ENCODE measurements at regions not wholly inside any gene's neighbourhood (a gene's known extent, or its start where the extent isn't known, plus 50 kb on each side); places are given as distances from the start of the nearest gene placed in this dataset.

- no peak for TF ChIP-seq CTCF (IDR thresholded peaks at IDR 0.05)
- TF ChIP-seq POLR2A (IDR thresholded peaks at IDR 0.05) = no peak
Measured at GRCh38 chr13:34405410-34406181, 536.5 kb upstream of the NBEA start.

Measured in thyroid gland (tissue), 4 donors.